Erythroblast (primary cell): ENCODE measurements at regions not wholly inside any gene's neighbourhood (a gene's known extent, or its start where the extent isn't known, plus 50 kb on each side); places are given as distances from the start of the nearest gene placed in this dataset.

Experiments used
- GATA1 ChIP-seq: IDR thresholded peaks from 2 replicates; pipeline ENCODE4 v1.6.1; 2011; ENCODE audit warnings: low read depth, mild to moderate bottlenecking, control low read depth, low read length, moderate library complexity
- POLR2A ChIP-seq: IDR thresholded peaks from 2 replicates; pipeline ENCODE4 v1.6.1; 2011; ENCODE audit warnings: mild to moderate bottlenecking, low read length

GRCh38 chr6:153411070-153411648 lies 280.1 kb upstream of the RGS17 start:
- TF ChIP-seq POLR2A = no peak
- TF ChIP-seq GATA1 = no peak
